GM19395 (cell line): ENCODE measurements at regions not wholly inside any gene's neighbourhood (a gene's known extent, or its start where the extent isn't known, plus 50 kb on each side); places are given as distances from the start of the nearest gene placed in this dataset.
"Not testable (repeated sequence)": the region's sequence is repeated elsewhere in the genome, so short reads cannot be mapped to it uniquely, and the experiment has no call there.

Experiments used
- ATAC-seq: cut with Tn5 transposase; IDR thresholded peaks from one replicate; pipeline ENCODE4 v1.9.1; 2021; ENCODE audit warnings: mild to moderate bottlenecking, moderate library complexity; ENCODE audit not compliant: unreplicated experiment

DNA sequence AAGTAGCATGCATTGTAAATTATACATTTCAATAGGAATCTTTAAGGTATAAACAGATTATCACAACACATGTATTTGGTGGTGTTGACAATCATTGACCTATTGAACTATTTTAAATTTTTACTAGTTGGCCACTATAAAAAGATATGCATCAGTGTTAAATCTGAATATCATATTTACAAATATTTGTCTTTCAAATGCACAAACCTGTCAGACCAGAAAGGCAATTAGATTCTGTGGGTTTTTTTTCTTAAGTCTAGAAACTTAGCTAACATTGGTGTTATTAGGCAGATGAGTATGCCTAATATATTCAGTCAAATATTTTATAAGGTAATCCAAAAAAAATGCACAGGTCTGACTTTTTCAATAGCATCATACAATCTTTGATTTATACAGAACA, 241.4 kb upstream of the DGKB start:
- no peak for ATAC-seq

DNA sequence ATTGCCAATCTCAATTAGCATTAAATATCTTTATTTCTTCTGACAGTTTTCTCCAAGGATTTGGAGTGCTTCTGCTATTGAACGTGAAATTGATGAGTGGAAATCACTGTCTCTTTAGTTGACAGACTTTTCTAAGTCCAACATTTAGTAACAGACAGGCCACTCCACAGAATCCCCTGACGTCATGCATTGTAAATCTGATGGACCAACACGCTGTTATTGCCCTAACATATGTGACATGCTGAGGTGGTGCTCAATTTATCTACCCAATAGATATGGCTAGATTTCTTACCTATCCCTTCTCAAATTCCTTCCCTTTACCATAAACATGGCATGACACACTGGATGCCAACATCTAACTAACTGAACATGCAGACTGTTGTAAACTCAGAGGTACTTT, 240.6 kb upstream of the DGKB start:
- ATAC-seq, result no peak

DNA sequence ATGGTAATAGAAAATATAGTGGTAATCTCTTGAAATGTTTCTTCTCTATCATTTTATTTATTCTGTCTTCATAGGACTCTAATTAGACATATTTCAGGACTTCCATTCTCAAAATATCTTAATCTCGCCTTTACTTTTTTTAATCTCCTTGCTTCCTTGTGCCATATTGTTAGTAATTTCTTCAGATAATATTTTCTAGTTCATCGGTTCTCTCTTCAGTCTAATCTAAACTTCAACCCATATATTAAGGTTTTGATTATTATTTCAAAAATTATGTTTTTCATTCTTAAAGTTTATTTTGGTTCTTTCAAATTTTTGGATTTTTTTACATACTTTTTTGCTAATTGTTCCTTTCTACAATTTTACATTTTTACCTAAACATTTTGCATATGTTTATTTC, 237.9 kb upstream of the DGKB start:
- no peak for ATAC-seq

DNA sequence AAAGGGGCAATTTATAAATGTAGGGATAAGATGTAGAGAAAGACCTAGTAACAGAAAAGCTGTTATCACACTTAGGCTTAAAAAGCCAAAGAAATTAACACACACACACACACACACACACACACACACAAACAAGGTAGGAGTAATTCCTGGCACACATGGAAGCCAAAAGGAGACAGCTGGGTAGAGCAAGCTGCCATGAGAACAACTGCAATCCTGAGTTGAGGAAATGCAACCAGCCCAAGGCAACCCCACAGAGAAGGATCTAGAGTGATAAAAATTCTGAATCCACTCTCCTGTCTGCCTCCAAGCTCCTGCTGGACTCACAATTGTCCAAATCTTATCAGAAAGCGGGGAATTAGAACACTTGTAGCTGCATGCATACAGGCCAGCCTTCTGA, 229.1 kb upstream of the DGKB start:
- no peak for ATAC-seq

DNA sequence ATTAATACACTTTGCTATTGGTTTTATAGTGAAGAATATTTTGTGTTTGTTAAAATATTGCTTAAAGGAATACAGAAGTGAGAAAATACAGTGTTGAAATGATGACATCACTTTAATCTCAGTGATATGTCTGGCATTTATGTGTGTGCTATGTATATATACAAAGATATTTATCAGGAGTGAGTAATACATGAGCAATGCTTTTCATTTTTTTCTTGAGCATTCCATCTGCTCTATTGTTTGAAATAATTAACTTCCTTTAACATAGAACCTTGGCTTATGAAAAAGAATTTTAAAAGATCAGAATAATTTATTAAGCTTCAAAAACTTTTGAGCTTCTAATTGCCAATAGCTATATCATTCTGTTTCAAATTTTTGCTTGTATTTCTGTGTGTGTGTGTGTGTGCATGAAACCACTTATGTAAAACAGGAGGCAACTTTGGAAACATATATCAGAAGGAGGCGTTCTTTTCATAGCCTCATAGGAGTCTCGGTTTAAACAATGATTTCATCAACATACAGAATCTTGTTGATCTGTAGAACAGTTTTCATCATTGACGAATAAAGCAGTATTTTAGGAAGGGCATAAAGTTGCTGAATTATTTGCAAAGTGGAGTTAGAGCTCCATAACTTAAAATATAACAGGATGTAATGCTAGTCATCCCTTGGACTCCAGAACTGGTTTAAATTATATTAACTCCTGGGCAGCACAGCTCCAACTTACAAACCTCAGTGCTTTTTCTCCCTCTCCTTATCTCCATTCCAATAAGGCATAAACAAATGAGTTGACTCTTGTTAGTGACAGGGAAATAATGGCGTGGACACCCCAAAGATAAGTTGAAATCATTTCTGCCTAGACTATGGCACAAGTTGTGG, 228.4 kb upstream of the DGKB start:
- ATAC-seq, result no peak

DNA sequence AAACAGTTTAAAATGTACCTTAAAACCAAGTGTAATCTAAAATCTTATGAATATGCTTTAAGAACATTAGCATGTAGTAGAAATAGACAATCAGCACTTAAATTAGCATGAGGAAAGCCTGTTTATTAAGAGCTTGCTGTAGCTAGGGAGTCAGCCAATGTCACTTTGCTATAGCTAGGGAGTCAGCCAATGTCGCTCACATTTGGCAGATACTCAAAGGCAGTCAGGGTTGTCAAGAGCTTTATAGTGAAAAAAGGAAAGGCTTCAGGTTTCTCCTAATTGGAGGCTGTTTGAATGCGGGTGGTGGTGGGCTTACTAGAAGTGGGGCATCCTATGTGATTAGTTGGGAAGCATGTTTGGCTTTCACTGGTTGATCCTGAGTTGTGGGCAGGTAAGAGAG, 226.2 kb upstream of the DGKB start:
- ATAC-seq, result no peak

DNA sequence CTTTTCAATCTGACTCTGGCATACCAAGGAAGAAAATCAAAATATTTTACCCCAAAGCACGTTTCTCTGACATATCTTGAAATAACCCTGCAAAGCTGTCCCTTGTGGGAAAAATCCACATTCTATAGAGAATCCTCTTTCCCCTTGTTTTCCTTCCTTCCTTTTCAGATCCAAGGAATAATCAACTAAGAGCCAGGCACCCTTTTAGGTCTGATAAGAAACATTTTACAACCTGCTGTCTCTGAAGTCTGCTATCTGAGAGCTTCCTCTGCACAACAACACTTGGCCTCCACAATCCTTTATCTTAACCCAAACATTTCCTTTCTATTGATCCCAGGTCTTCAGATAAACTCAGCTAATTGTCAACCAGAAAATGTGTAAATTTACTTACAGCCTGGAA, 224.1 kb upstream of the DGKB start:
- ATAC-seq, result not testable (repeated sequence)

DNA sequence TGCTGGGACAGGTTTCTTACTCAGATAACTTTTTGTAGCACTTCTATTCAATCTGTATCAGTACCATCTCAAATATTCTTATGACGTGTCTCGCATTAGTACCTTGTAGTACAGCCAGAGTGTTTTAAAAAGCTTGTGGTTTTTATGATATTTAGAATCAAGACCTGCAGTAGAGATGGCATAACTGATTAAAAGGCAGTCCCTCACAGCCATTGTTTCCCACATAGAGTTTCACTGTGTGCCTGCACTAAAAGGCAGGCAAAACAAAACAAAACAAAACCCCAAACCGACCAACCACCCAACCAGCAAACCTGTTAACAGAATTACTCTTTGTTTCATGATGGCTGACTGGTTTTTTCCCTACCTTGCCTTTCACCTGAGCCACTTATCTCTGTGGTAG, 221.3 kb upstream of the DGKB start:
- no peak for ATAC-seq

DNA sequence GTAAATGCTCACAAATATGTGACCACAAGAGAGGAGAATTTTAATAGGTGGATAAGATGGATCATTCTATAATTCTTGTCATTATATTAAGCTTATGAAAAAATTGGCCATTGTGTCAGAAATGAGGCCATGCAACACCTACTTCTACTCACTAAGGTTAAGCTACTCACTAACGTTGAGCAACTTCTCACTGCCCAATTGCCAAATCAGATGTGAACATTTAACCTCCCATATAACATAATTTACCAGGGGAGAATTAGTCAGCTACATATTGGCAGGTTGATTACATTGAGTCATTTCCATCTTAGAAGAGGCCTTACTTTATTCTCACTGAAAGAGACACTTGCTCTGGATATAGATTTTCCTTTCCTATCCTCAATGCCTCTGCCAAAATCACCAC, 211.2 kb upstream of the DGKB start:
- no peak for ATAC-seq

DNA sequence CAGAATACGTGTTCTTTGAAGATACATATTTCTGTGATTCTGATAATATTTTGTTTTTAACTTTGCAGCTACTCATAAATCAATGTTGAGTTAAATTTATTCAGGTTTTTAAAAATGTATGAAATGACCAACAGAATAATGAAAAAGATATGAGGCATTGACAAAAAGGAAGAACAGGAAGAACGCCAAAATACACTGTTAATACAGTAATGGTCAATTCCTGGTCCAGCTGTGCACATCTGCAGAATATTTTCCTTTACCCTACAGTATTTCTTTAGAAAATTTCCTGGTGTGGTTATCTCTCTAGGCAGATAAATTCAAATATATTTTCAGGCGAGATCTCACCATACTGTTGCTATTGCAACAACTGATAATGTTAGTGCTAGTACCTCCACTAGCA, 203.2 kb upstream of the DGKB start:
- ATAC-seq, result no peak

DNA sequence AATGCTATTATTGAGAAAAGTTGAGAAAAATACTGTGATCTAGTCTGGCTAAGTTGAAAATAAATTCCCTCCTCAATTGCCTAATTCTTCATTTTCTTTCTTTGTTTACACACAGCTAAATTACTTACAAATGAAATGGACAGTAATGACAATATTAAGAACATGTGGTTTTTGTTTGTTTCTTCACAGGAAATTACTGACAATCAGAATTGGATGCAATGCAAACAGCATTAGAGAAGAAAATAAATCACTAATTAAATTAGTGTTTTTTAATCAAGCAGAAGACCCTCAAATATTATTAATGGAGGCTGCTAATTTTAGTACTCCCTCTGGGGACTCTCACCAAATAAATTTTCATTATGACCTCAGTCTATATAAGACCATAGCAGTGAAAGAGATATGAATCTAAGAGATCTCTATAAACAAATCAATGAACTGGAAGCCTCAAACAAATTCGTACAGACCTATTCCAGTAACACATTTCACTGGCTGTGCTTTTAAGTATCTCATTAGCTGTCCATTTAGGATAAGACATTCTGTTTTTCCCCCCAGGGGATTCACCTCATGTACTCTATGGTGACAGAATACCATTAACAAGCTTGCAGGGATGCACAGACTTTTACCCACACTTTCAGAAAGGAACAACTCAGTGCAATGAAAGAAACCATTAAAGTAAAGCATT, 202.0 kb upstream of the DGKB start:
- ATAC-seq, result no peak

DNA sequence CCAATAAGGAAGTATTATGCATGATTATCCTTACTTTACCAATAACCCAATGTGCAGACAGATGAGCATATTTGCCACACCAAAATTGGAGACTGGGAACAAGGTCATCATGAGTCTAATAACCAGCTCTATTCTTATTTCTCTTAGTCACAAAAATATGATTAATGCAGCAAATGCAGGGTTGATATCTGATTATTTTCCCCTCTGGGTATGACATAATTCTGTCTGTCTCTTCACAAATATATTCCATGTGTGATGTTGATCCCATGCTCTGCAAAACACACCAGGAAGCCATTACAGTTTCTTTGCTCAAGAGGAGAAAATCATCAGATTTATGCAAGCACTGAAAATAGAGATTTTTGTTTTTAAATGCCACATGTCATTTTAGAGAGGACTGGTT, 196.5 kb upstream of the DGKB start:
- no peak for ATAC-seq

DNA sequence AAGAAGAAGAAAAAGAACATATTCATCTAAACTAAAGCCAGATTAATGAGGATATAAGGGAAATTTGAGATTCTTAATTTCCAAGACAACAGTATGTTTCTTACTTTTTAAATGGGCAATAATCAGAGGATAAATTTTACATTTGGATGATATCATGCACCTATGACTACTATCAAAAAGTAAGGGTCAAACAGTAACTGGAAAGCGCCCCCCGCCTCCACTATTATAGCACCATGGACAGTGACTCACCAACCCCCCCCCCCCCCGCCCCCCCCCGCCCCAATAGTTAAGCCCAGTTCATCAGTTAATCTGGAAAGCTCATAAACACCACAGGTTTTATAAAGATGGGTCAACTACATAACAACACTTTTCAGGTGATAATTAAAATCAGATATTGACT, 194.3 kb upstream of the DGKB start:
- no peak for ATAC-seq

DNA sequence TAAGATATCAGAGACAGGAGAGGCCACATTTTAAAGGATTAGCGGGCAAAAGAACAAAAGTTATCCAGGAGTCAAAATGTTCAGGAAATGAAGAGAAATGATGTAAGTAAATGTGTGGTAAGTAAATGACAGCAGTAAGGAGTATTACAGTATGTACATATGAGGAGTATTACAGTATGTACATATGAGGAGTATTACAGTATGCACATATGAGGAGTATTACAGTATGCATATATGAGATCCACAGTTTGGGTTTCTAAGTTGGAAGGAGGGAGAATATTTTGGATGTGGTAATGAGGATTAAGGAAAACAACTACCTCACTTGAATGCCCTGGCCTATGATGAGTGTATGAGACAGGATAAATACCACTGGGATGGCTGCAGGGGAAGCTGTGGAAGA, 192.4 kb upstream of the DGKB start:
- no peak for ATAC-seq

DNA sequence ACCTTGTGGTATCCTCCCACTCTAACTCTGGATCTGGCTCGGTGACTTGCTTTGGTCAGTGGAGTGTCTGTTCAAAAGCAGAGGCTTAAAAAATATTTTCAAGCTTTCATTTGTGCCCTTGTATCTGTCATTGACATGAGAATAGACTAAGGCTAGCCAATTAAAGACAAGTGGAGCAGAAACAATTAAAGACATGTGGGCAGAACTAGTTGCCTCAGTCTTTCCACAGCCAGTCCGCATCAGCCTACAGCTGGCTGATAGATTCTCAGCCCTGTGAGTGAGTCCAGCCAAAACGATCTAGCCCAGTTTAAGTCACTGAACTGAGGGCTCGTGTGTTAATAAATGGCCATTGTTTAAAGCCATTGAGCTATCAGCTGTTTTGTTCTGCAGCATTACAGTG, 185.2 kb upstream of the DGKB start:
- ATAC-seq, result no peak

DNA sequence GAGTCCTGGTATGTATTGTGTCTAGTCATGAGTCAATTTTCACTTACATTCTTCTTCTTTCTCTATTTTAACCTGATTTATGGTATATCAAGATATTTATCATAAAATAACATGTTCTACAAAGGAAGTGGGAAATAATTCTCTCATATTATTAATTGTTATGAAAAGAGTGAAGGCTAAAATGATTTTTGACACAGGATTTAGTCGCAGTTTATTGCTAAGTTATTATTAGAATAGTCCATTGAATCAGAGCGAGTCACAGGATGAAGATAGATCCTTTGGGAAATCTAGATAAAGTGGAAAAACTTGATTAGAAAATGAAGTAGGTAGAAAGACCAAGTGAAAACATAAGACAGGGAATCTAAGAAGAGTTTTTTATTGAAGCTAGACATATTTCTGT, 184.3 kb upstream of the DGKB start:
- ATAC-seq, result no peak

DNA sequence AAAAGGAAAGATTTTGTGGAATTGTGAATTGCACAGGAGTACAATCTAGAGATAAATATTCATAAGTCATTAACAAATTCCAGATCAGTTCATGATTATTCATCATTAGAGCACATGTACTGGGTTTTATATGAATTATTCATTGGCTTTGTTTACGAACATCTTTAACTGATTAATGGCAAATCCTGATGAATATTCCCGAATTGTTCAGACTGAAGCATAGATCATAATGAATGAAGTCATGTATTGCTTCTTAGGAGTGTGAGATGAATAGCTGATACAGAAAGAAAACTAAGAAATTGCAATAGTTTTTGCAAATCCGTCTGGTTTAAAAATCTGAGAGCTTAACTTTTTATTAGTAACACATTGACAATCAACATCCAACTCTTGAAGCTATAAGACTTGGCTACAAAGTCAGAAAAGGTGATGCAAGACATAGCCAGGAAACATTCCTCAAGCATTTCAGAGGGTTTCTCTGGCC, 183.6 kb upstream of the DGKB start:
- no peak for ATAC-seq

DNA sequence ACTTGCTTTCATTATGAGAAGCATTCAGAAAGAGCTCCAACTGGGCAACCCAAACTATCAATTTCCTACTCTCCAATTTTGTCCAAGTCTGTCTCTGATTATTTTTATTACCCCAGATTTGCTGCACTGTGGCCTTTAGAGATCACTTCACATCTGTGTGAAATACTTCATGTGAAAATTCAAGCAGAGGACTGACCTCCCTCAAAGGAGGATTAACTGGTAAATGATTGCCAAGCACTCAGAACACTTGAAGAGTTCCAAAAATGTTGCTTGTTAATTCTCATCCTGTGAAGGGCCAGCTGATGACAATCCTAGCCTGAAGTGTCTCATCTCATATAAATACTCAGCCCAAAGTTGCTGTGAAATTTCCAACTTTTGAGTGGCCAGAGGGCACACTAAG, 182.8 kb upstream of the DGKB start:
- ATAC-seq, result no peak

DNA sequence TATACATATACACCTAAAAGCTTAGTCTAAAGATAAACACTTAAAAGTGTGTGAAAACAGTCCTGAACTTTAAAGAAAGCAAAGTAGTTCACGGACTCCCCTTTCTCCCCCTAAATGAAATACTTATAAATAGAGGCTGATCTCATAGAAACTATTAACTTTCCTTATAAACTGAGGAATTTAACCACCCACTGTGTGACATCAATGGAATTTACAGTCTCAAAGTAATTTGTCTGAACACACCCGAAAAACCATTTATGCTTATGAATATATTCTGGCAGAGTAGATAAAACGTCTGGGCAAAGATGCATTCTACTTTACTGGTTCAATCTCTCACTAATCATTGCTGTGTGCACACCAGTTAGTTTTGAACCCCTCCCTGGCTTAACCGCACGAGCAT, 181.8 kb upstream of the DGKB start:
- no peak for ATAC-seq

DNA sequence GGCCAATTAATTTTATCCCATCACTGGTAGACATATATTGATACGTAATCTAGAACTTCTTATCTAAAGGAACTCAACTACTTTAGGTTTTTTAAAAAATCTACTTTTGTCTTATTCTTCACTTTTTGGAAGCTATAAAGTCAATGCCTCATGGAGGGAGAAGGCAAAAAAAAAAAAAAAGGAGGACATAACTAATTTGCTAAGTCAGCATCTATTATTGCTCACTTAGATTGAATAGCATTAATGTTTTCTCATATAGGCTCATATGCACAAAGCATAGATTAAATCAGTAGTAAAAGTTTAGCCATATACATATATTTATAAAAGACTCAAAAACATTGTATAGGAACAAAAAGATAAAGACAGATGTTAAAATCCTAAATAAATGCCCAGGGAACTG, 179.3 kb upstream of the DGKB start:
- ATAC-seq, result no peak

DNA sequence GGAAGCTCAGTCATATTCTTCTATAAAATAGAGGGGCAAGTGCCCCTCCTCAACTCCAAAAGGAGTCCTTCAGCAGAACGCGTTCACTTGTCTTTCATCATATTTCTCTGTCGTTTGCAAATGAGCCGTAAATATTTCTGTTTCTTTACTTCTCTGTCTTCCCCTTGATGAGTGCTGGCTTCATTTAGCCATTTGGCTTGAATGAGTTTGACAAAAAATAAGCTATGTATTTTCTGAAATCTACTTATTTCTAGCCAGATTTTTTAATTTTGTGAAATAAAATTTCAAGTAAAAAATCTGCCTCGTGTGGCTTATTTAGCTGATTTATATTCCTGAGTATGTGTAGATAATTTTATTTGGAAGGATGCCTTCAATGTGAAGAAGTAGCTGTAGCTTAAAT, 170.8 kb upstream of the DGKB start:
- ATAC-seq, result no peak

DNA sequence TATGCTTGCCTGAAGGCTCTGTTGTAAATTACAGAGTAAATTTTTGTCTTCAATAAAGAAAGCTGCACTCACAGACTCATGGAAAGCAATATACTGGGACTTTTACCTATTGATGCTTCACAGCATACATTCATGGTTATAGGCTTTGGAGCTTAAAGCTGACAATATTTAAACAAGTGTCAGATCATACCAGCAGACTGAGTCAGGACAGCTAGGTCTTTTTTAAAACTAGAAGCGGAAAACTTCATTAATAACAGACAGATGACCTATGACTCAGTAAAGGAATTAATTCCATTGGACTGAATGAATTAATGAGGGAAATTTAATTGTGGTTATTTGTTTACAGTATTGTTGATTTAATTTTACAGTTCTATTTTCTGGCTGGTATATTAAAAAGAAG, 165.8 kb upstream of the DGKB start:
- ATAC-seq, result no peak

DNA sequence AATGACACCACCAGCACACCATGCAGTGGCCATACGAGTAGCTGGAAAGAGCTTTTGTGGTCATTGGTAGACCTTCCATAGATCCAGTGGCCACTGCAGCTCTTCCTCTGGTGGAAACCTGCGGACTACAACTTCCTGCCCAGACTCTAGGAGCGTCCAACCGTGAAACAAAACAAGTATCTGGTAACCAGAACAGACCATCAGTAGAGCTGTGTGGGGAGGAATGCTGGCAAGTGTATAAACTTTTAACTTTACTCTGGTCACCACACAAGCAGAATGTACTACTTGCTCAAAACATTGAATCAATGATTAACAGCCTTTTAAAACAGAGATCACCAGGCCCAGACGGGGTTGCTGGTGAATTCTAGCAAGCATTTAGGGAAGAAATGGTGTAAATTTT, 154.7 kb upstream of the DGKB start:
- no peak for ATAC-seq
